ENCODE measurements at regions not wholly inside any gene's neighbourhood (a gene's known extent, or its start where the extent isn't known, plus 50 kb on each side); places are given as distances from the start of the nearest gene placed in this dataset.

GRCh38 chr15:53389271-53390037 is 370.0 kb downstream of the WDR72 start:
- no peak overlapping the region for H3K9ac ChIP-seq (ENCODE audit: insufficient read depth, low read length, poor library complexity, severe bottlenecking)
- H3K27ac ChIP-seq (ENCODE audit: low read depth in 1 of 2, low read length in 2 of 2): no peak overlapping the region
- no peaks in the 10 kb centered on the region for H3K4me1 ChIP-seq (ENCODE audit: control insufficient read depth in 1 of 2, insufficient read depth in 2 of 2, low read length in 2 of 2)
- no peaks in the 10 kb centered on the region for H3K27me3 ChIP-seq (ENCODE audit: control insufficient read depth in 2 of 2, insufficient read depth in 2 of 2, low read length in 2 of 2)
- H3K36me3 ChIP-seq (replicated peaks in 1 of 2; ENCODE audit: control insufficient read depth in 1 of 2, insufficient read depth in 2 of 2, low read length in 2 of 2): no peaks in the 10 kb centered on the region
- WGBS (ENCODE audit: insufficient coverage): 97% methylated on average over 6 of the region's 15 CpGs
- H4K20me1 ChIP-seq (ENCODE audit: insufficient read depth, low read length): no peaks in the 10 kb centered on the region
- Mint-ChIP-seq H3K4me3 (no peak overlapping the region), H3K36me3 (no peaks in the 10 kb centered on the region), H3K27ac (no peak overlapping the region), H3K9me3 (peaks cover 0 to 3% (median 0%) of the 10 kb centered on the region in 7 donors), H3K27me3 (ENCODE audit: low read depth in 3 of 3) (peaks cover 0 to 2% (median 0%) of the 10 kb centered on the region in 3 donors), H3K4me1 (no peaks in the 10 kb centered on the region)
- no peaks in the 10 kb centered on the region for H3K9me3 ChIP-seq (replicated peaks in 1 of 2; ENCODE audit: control insufficient read depth in 1 of 2, insufficient read depth in 1 of 2, low read length in 2 of 2)
- no peak overlapping the region for H3K4me2 ChIP-seq (replicated peaks; ENCODE audit: extremely low read depth, low read length, poor library complexity, severe bottlenecking)
- H3K4me3 ChIP-seq (replicated peaks in 1 of 3; ENCODE audit: low read depth in 2 of 3, low read length in 3 of 3): no peak overlapping the region
- intact Hi-C loops (cut with micrococcal nuclease): no loop called here
- no peak for DNase-seq
- TF ChIP-seq CTCF (IDR thresholded peaks at IDR 0.05): no peak
- H3K79me2 ChIP-seq (ENCODE audit: insufficient read depth, low read length): no peaks in the 10 kb centered on the region
- no peak overlapping the region for H2AFZ ChIP-seq (ENCODE audit: insufficient read depth, low read depth, low read length, poor library complexity, severe bottlenecking)

- no peak for DNase-seq
- H3K4me3 Mint-ChIP-seq: no peak overlapping the region
These were observed 375.0 kb downstream of the WDR72 start for GRCh38 chr15:53384417-53384816.

More at GRCh38 chr15:53384417-53384816, 375.0 kb downstream of the WDR72 start:
- Histone ChIP-seq H3K4me1 (ENCODE audit: control insufficient read depth in 1 of 2, insufficient read depth in 2 of 2, low read length in 2 of 2) (no peaks in the 10 kb centered on the region), H3K9ac (ENCODE audit: insufficient read depth, low read length, poor library complexity, severe bottlenecking) (no peak overlapping the region), H3K9me3 (replicated peaks in 1 of 2; ENCODE audit: control insufficient read depth in 1 of 2, insufficient read depth in 1 of 2, low read length in 2 of 2) (no peaks in the 10 kb centered on the region), H4K20me1 (ENCODE audit: insufficient read depth, low read length) (no peaks in the 10 kb centered on the region), H3K4me3 (replicated peaks in 1 of 3; ENCODE audit: low read depth in 2 of 3, low read length in 3 of 3) (no peak overlapping the region), H3K79me2 (ENCODE audit: insufficient read depth, low read length) (no peaks in the 10 kb centered on the region), H3K27me3 (ENCODE audit: control insufficient read depth in 2 of 2, insufficient read depth in 2 of 2, low read length in 2 of 2) (no peaks in the 10 kb centered on the region), H3K36me3 (replicated peaks in 1 of 2; ENCODE audit: control insufficient read depth in 1 of 2, insufficient read depth in 2 of 2, low read length in 2 of 2) (no peaks in the 10 kb centered on the region), H3K4me2 (replicated peaks; ENCODE audit: extremely low read depth, low read length, poor library complexity, severe bottlenecking) (no peak overlapping the region), H2AFZ (ENCODE audit: insufficient read depth, low read depth, low read length, poor library complexity, severe bottlenecking) (no peak overlapping the region), H3K27ac (ENCODE audit: low read depth in 1 of 2, low read length in 2 of 2) (no peak overlapping the region)
- H3K27me3 Mint-ChIP-seq (ENCODE audit: low read depth in 3 of 3): peaks cover 0 to 2% (median 0%) of the 10 kb centered on the region in 3 donors
- H3K36me3 Mint-ChIP-seq: no peaks in the 10 kb centered on the region
- no peak overlapping the region for H3K27ac Mint-ChIP-seq
- WGBS (ENCODE audit: insufficient coverage): 83% methylated on average over 3 of the region's 3 CpGs
- no peak for TF ChIP-seq CTCF (IDR thresholded peaks at IDR 0.05)
- no peaks in the 10 kb centered on the region for H3K4me1 Mint-ChIP-seq
- H3K9me3 Mint-ChIP-seq: peaks cover 0 to 4% (median 0%) of the 10 kb centered on the region in 7 donors
- intact Hi-C loops (cut with micrococcal nuclease): no loop called here

Data from CD14-positive monocyte (primary cell).